CD14-positive monocyte (primary cell): ENCODE measurements at regions not wholly inside any gene's neighbourhood (a gene's known extent, or its start where the extent isn't known, plus 50 kb on each side); places are given as distances from the start of the nearest gene placed in this dataset.

Experiments used
- DNase-seq, 3 donors: peaks; one replicate each; pipeline ENCODE4 v3.0.0-alpha.2; 2011 to 2022
- H2AFZ ChIP-seq: 2 replicates; pipeline ENCODE4 v1.6.0; 2012; ENCODE audit warnings: mild to moderate bottlenecking, low read depth, low read length, inconsistent platforms; ENCODE audit not compliant: insufficient read depth, poor library complexity, severe bottlenecking
- H3K27ac ChIP-seq, 2 donors: 1 replicate in 1 of 2; 2 replicates in 1 of 2; pipeline ENCODE4 v1.5.1; 2012 to 2013; ENCODE audit warnings: low read length in 2 of 2, control low read depth in 1 of 2, inconsistent platforms in 1 of 2, low read depth in 1 of 2, mild to moderate bottlenecking in 1 of 2
- H3K27me3 ChIP-seq, 2 donors: one replicate each; pipeline versions ENCODE4 v1.6.0 to v1.6.1; 2011 to 2013; ENCODE audit warnings: low read length in 2 of 2; ENCODE audit not compliant: control insufficient read depth in 2 of 2, insufficient read depth in 2 of 2
- H3K36me3 ChIP-seq, 2 donors: replicated peaks in 1 of 2; 1 replicate in 1 of 2; 2 replicates in 1 of 2; pipeline versions ENCODE4 v1.5.1 to v1.6.1; 2012 to 2013; ENCODE audit warnings: low read length in 2 of 2, control low read depth in 1 of 2, inconsistent platforms in 1 of 2, mild to moderate bottlenecking in 1 of 2; ENCODE audit not compliant: insufficient read depth in 2 of 2, control insufficient read depth in 1 of 2
- H3K4me1 ChIP-seq, 2 donors: 1 replicate in 1 of 2; 2 replicates in 1 of 2; pipeline versions ENCODE4 v1.5.1 to v1.6.1; 2012 to 2013; ENCODE audit warnings: low read length in 2 of 2, control low read depth in 1 of 2, inconsistent platforms in 1 of 2, mild to moderate bottlenecking in 1 of 2, moderate library complexity in 1 of 2; ENCODE audit not compliant: insufficient read depth in 2 of 2, control insufficient read depth in 1 of 2
- H3K4me2 ChIP-seq: replicated peaks from 2 replicates; pipeline ENCODE3; 2012; ENCODE audit warnings: low read length, moderate library complexity, mild to moderate bottlenecking; ENCODE audit not compliant: poor library complexity, severe bottlenecking; ENCODE audit errors: extremely low read depth
- H3K4me3 ChIP-seq, 3 experiments: fragments of 200-600 bp in 1 of 3; sonication (generic) in 1 of 3; replicated peaks in 1 of 3; 1 replicate in 2 of 3; 2 replicates in 1 of 3; pipeline ENCODE4 v1.5.1; 2011 to 2013; ENCODE audit warnings: low read length in 3 of 3, mild to moderate bottlenecking in 3 of 3, control low read depth in 2 of 3, low read depth in 2 of 3, inconsistent platforms in 1 of 3, moderate library complexity in 1 of 3
- H3K79me2 ChIP-seq: 2 replicates; pipeline ENCODE4 v1.6.0; 2012; ENCODE audit warnings: mild to moderate bottlenecking, control low read depth, inconsistent platforms, low read length, moderate library complexity; ENCODE audit not compliant: insufficient read depth
- H3K9ac ChIP-seq: 2 replicates; pipeline ENCODE4 v1.6.0; 2017; ENCODE audit warnings: low read length, mild to moderate bottlenecking; ENCODE audit not compliant: insufficient read depth, poor library complexity, severe bottlenecking
- H3K9me3 ChIP-seq, 2 donors: replicated peaks in 1 of 2; 1 replicate in 1 of 2; 2 replicates in 1 of 2; pipeline versions ENCODE4 v1.5.1 to v1.6.1; 2012 to 2013; ENCODE audit warnings: low read length in 2 of 2, control low read depth in 1 of 2; ENCODE audit not compliant: control insufficient read depth in 1 of 2, insufficient read depth in 1 of 2
- H4K20me1 ChIP-seq: 2 replicates; pipeline ENCODE4 v1.6.0; 2012; ENCODE audit warnings: mild to moderate bottlenecking, low read length, control low read depth, moderate library complexity; ENCODE audit not compliant: insufficient read depth
- H3K27ac Mint-ChIP-seq, 7 donors: one replicate each; pipeline ENCODE4 v1.8.0; 2020; ENCODE audit warnings: mild to moderate bottlenecking in 7 of 7, mixed read lengths in 7 of 7, moderate library complexity in 6 of 7, inconsistent platforms in 2 of 7
- H3K27me3 Mint-ChIP-seq, 3 donors: one replicate each; pipeline ENCODE4 v1.8.0; 2021 to 2022; ENCODE audit warnings: low read depth in 3 of 3, mild to moderate bottlenecking in 3 of 3, mixed read lengths in 3 of 3, moderate library complexity in 3 of 3, inconsistent platforms in 1 of 3
- H3K36me3 Mint-ChIP-seq, 2 donors: one replicate each; pipeline ENCODE4 v1.8.0; 2020; ENCODE audit warnings: mixed read lengths in 2 of 2, inconsistent platforms in 1 of 2, mild to moderate bottlenecking in 1 of 2
- H3K4me1 Mint-ChIP-seq: one replicate; pipeline ENCODE4 v1.8.0; 2020; ENCODE audit warnings: mild to moderate bottlenecking, mixed read lengths
- H3K4me3 Mint-ChIP-seq, 2 donors: one replicate each; pipeline ENCODE4 v1.8.0; 2020; ENCODE audit warnings: mild to moderate bottlenecking in 2 of 2, mixed read lengths in 2 of 2, moderate library complexity in 1 of 2
- H3K9me3 Mint-ChIP-seq, 7 donors: one replicate each; pipeline ENCODE4 v1.8.0; 2020 to 2022; ENCODE audit warnings: mixed read lengths in 7 of 7, mild to moderate bottlenecking in 6 of 7, moderate library complexity in 6 of 7, inconsistent platforms in 2 of 7
- CTCF ChIP-seq: fragments of 200-600 bp; IDR thresholded peaks from one replicate; pipeline ENCODE4 v1.8.0; 2022; ENCODE audit warnings: antibody characterized with exemption, mild to moderate bottlenecking
- WGBS: methylation state at CpG from one replicate; pipeline ENCODE4 v1.1.5; 2013; ENCODE audit warnings: missing lambda C conversion rate; ENCODE audit not compliant: insufficient coverage; 5-methylcytosine and 5-hydroxymethylcytosine counted together
- intact Hi-C, 2 donors: fragments of 100-400 bp; cut with micrococcal nuclease; formaldehyde crosslinking; loops; one replicate each; pipeline versions ENCODE4 v1.15.0 to v1.15.1; 2023

- no peaks in the 10 kb centered on the region for H3K9me3 ChIP-seq
- no peak overlapping the region for H2AFZ ChIP-seq
- Mint-ChIP-seq H3K27me3 (no peaks in the 10 kb centered on the region), H3K36me3 (no peaks in the 10 kb centered on the region), H3K4me1 (peaks cover 9% of the 10 kb centered on the region), H3K4me3 (no peak overlapping the region), H3K27ac (no peak overlapping the region), H3K9me3 (no peaks in the 10 kb centered on the region)
- H3K9ac ChIP-seq: no peak overlapping the region
- no peak overlapping the region for H3K4me2 ChIP-seq
- no peaks in the 10 kb centered on the region for H4K20me1 ChIP-seq
- no peaks in the 10 kb centered on the region for H3K4me1 ChIP-seq
- H3K27me3 ChIP-seq: no peaks in the 10 kb centered on the region
- H3K36me3 ChIP-seq: no peaks in the 10 kb centered on the region
- no peaks in the 10 kb centered on the region for H3K79me2 ChIP-seq
- H3K27ac ChIP-seq: no peak overlapping the region
- no peak overlapping the region for H3K4me3 ChIP-seq
- no peak for DNase-seq
- WGBS: no CpG with 5 or more reads among the region's 2 CpGs
- intact Hi-C loops: no loop called here
- no peak for TF ChIP-seq CTCF
These were observed 530.2 kb downstream of the PTPRC start for GRCh38 chr1:199168888-199169585.

GRCh38 chr1:199170711-199171110 is 531.9 kb downstream of the PTPRC start:
- no peaks in the 10 kb centered on the region for H4K20me1 ChIP-seq
- H3K9ac ChIP-seq: no peak overlapping the region
- Mint-ChIP-seq H3K27ac (no peak overlapping the region), H3K36me3 (no peaks in the 10 kb centered on the region), H3K9me3 (no peaks in the 10 kb centered on the region), H3K27me3 (no peaks in the 10 kb centered on the region), H3K4me1 (peaks cover 10% of the 10 kb centered on the region), H3K4me3 (no peak overlapping the region)
- no peaks in the 10 kb centered on the region for H3K36me3 ChIP-seq
- no peaks in the 10 kb centered on the region for H3K4me1 ChIP-seq
- H3K9me3 ChIP-seq: no peaks in the 10 kb centered on the region
- no peaks in the 10 kb centered on the region for H3K79me2 ChIP-seq
- H3K27me3 ChIP-seq: no peaks in the 10 kb centered on the region
- no peak overlapping the region for H3K4me3 ChIP-seq
- intact Hi-C loops: no loop called here
- no peak overlapping the region for H3K27ac ChIP-seq
- no peak overlapping the region for H3K4me2 ChIP-seq
- WGBS: 93% methylated on average over 2 of the region's 3 CpGs
- no peak for TF ChIP-seq CTCF
- H2AFZ ChIP-seq: no peak overlapping the region
- DNase-seq: no peak
